HG03460 (cell line): ENCODE measurements at regions not wholly inside any gene's neighbourhood (a gene's known extent, or its start where the extent isn't known, plus 50 kb on each side); places are given as distances from the start of the nearest gene placed in this dataset.

ENCODE experiments used
- ATAC-seq: cut with Tn5 transposase; IDR thresholded peaks from one replicate; pipeline ENCODE4 v1.9.1; 2021; ENCODE audit not compliant: unreplicated experiment

DNA sequence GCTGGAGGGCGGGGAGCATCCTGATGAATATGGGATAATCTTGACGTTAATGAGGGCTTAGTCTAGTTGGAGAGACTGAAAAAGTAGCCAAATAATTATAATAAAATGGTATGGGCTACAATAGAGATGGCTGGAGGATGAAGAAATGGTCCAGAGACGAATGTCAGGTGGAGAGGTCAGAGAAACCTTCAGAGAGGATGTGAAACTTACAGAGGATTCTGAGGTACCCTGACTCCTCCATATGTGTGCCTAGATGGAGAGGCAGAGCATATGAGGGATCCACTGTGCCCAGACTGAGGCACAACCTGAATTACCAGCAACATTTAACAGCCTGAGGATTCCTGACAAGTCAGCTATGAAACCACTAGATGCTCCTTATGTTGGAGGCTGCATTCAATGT is 417.0 kb downstream of the ATP23 start:
- ATAC-seq = no peak

DNA sequence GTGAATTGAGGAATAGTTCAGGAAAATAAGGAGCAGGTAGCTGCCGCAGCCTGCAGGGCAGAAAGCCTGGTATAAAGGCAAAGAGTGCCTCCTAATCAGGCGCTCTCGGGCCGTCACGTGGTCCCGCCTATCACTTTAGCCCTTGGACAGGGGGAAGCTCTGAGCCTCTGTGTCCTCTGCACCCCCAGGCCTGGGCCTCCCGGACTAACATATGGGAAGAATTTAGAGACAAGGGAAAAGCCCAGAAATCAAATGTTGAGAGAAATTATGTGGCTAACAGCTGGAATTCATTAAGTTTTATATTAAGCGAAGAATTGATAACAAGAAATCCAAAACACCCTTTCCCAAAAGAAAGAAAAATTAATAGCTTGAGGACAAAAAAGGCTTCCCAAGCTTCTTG is 417.7 kb downstream of the ATP23 start:
- no peak for ATAC-seq

DNA sequence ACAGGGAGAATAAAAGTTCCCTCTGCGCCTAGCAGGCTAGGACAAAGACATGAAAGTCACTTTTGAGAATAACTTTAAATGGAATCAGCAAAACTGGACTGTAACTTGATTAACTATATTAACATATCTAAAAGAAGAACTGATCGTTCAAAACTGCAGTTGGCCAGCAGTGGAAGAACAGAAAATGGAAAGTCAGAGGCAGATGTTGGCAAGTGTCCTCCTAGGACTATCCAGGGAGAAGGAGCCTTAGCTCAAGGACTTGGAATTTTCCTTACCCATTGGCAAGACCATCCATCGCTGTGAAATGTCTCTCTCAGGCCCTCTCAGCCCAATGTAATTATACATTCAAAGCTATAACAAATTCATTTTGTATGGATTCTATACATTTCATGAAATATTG is 419.7 kb downstream of the ATP23 start:
- ATAC-seq = no peak

DNA sequence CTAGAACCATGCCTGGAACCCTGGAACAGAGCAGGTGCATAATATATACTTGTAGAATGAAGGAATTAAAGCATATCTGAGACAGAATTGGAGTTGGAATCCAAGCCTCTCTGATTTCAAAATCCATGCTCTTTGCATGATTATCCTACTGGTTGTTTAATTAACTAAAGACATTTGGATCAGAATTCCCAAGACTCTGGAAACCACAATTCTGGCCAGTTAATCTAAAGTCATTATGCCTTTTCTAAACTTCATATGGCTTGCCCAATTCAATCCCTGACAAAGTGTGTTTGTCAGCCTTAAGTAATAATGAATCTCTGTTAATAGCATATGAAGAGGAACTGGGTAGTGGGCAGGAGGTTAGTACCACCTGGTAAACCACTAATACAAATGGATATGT is 422.6 kb downstream of the ATP23 start:
- ATAC-seq = no peak

DNA sequence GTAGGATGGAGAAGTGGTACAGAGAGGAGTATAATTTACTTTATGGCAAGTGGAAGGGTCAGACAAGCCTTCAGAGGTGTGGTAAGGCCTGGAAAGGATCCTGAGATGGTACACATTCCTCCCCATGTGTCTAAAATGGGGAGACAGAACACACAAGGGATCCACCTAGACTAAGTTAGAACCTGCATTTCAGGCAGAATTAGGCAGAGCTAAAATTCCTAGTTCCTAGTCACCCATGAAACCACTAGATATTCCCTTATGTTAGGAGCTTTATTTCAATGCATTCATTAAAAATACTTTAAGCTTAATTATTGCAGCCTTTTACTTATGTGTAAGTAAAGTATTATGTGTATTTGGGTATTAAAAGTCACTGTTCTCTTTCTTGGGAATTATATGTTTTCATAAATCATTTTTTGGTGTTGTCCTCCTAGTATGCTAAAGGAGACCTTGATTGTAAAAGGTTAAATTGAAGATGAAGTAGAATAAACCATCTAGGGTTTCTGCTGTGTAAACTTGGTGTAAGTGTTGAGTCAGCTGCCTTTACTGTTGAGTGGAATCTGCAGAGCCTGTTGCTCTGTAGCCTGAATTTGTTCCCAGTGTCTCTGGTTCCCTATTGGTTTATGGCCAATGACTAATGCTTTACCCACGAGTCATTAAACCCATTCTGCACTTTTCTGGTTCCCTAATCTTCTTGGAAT is 423.2 kb downstream of the ATP23 start:
- ATAC-seq = no peak

DNA sequence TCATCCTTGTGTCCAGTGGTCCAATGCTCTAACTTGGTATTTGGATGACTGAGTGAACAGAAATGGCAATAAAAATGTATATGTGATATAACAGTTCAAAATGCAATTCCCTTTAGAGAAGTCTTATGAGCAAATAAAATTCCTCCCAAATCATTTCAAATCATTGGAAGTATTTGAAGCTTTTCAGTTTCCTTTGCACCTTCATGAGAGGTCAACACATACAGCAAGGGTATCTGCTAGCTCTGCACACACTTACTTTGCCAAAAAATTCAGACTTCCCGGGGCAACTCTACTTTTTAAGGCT is 423.7 kb downstream of the ATP23 start:
- no peak for ATAC-seq

DNA sequence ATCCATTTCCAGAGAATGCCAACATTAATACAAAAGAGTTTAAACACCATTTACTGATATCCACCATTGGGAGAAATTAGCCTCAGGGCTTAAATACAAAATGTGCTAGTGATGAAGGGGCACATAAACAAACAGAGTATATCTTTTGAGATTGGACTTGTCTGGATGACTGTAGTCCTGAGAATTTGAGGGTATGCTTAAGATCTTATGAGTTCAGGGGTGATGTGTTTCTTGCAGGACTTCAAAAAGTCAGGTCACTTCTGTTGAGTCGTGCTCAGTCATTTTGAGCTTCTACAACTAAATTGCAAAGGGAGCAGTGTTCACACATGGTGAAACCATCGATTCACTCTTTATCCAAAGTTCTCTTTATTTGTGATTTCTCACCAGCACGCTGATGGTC is 425.7 kb downstream of the ATP23 start:
- ATAC-seq = no peak

DNA sequence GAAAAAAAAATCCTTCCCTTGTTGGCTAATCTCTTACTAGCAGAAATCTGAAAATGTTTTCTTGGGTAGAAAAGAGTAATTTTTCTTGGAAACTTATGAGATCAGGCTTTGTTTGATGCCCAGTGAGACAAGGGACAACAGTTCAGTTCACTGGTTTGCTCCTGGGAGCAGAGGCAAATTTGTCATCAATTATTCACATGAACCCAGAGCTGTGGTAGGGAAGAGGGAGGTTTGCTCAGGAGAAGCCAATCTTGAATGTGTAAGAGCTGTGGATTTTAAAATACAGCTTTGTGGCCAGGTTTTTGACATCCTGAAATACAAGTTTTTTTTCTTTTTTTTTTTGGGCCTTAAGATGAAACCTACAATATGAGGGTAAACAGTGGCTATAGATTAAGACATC is 426.6 kb downstream of the ATP23 start:
- no peak for ATAC-seq

DNA sequence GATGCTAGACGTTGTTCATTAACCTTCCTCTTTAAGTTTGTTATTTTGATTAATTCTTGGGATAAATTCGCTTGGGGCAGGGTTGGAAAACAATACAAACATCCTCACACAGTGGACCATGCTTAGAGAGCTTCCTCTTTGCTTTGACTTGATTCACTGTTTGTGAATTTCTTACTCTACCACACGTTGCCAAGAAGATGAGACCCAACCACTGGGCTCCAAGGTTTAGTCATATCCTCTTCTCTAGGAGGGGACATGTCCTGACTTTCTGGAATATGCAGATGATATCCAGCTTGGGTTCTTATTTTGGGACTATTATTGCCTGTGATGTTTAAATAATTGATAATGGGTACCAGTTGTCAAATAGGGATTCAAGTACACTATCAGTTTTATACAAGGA is 428.2 kb downstream of the ATP23 start:
- ATAC-seq = no peak

DNA sequence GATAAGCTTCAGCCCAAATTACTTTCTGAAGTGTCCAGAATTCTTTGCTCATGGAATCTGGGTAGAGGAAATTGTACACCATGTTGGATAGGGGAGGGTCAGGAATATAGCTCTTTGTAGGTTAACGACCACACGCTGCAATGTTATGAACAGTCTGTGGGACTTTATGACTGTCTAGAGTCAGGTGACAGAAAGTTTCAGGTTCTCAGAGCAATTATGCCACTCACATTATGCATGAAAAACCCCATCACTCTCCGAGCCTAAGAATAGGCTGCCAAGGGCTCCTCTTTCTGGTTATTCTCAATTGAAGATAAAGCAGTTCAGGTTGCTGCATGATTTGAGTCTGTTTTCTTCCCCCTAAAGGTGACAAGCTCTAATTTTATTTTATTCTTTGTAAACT is 430.9 kb downstream of the ATP23 start:
- ATAC-seq = peak; percentile 85

DNA sequence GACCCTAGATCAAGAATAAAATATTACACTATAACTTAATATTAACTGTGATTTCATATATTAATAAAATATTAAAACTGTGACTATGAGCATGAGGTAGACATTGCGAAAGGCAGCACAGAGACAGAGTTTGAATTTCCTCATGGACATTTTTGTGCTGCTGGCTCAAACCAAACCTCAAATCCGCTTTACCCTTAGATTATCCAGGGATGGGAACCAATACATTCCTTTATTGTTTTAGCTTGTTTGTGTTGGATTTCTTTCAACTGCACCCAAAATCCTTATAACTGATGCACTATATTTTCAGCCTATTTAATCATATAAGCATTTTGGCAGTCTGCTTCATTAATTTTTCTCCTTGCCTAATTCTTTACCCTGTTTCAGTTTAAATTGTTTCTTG is 436.7 kb downstream of the ATP23 start:
- ATAC-seq = no peak

DNA sequence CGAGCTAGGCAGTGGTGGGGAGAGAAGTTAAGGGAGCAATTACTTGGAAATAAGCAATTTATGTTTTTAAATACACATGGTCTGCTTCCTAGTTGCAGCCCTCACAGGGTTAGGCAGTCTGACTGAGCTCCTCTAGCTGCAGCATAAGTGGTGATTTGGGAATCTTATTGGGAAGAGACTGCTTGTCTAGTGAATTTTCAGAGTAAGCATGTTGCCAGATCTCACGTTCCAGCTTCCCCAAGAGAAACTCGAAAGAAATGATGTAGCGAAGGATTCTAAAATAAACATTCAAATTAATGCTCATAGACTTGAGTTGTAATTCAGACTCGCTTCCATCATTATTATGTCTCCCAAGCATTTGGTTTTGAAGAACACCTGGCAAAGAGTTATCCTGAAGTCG is 440.2 kb downstream of the ATP23 start:
- no peak for ATAC-seq

DNA sequence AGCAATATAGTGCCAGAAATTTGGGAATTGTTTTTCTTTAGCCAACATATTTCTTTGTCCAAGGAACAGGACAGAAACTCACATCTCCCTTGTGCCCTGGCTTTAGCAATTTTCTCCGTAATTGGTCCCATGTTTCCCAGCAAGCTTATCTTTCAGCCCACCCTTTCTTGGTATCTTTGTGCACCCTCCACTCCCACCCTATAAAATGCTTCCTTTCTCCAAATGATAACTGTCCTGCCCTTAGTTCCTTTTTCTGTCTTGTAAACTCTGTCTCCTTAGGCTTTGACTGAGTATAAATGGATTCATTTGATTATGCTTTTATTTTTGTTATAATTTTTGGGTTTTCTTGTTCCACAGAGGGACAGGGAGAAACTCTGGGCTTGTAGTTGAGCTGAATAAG is 442.8 kb downstream of the ATP23 start:
- ATAC-seq = no peak

DNA sequence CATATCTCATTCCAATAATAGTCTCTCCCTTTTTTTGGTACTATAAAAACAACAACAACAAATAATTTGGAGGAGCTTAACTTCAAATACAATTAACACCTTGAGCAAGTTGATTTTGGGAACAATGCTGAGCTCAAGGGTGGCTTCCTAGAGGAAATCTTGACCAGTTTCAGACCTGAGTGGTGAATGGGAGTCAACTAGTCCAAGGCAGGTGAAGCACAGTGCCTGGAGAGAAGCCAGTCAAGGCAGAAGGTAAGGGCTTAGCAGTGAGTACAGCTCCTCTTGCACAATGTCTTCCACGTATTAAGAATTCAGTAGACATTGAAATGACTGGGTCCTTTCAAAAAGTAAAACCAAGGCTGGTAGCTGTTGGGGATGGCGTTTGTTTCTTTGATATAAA is 444.8 kb downstream of the ATP23 start:
- ATAC-seq = no peak

DNA sequence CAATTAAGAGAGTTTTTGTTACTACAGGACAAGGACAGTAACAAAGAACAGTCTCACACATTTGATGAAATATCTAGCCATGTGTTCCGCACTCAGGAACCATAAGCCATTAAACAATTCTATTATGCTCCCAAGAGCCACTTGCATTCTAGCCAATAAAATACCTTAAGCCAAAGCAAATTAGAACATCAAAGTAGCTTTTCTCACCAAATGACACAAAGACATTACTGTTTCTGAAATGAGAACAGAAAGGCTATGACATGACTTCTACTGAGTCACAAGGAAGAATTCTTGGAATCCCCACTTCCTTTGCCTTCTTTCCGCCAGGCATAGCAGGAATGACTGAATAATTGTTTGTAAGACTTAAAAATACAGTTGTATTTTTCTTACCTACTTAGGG is 445.8 kb downstream of the ATP23 start:
- ATAC-seq = no peak

DNA sequence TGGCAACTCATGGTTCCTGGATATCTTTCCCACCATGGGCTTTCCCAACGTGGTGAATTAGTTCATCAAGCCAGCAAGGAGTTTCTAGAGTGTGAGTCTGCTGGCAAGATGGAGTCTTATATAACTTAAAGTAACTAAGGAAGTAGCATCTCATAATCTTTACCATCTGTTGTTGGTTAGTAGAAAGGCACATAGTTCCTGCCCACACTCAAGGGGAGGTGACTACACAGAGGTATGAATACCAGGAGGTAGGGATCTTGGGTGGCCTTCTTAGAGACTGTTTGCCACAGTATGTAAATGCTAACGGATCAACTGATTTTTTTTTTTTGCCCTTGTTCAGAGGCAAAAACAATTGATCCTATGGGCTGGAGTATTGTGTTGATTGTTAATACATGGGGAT is 446.9 kb downstream of the ATP23 start:
- no peak for ATAC-seq

DNA sequence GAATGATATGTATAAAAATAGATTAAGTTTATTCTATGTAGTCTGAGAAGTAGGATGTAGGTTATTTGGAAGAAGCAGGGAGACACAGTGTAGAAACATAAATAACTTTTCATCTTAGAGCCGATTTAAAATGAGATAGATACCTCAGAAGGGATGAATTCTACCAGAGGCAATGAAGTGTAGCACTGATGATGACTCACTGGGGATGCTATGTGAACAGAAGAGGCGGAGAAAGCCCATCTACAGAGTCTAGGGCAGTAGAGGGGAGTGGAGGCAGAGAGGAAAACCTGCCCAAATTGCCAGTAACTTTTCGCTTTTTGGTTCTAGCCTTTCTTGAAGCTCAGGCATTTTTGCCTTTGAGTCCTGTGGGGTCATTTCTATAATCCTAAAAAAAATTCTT is 451.8 kb downstream of the ATP23 start:
- no peak for ATAC-seq

DNA sequence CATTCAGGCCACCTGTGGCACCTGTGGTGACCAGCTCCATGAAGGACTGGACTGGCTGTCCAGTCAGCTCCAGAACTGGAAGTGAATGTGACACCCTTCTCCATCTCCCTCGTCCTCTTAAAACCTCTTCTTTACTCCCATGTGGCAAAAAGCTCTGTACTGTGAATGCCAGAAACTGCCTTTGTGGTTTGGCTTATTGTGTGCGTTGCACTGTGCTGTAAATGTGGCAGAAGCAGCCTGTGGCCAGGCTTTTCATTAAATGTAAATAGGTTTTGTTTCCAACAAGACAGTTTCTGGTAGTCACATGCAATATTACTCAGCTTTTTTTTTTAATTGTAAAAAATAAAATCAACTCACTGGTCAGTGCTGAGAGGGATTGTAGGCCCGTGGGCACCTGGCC is 453.7 kb downstream of the ATP23 start:
- ATAC-seq = no peak

DNA sequence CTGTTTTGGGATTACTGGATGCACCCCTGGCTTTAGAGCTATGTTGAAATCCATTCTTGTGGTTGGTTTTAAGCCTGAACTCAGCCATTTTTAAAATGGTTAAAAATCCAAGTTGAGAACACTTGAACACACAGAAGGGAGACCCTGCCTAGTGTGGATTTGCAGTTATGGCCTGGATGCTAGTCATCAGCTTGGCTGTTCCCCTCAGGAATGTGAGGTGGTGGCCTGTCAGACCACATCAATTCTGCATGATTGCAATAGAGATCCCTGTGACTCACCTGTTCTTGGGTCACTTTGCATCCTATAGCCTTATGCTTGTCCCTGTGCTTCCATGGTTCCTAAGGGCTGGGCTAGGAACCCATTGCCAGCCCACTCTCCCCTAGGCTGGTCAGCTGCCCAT is 454.1 kb downstream of the ATP23 start:
- no peak for ATAC-seq

DNA sequence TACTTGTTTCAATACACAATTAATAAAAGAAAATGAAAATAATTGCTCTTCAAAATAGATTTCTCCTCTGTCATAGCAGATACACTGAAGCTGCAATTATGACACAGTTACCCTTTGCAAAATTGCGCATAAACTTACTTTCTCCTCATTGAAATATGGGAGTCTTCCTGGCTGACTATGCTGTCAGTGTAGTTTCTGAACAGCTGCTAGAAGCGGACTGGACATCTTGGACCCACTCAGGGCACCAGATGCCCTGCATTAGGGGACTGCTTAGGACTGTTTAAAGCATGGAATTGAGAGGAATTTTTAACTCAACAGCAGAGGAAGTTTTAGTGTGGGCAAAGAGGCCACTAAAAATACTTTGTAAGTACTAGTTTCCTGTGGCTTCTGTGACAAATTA is 454.9 kb downstream of the ATP23 start:
- ATAC-seq = no peak

DNA sequence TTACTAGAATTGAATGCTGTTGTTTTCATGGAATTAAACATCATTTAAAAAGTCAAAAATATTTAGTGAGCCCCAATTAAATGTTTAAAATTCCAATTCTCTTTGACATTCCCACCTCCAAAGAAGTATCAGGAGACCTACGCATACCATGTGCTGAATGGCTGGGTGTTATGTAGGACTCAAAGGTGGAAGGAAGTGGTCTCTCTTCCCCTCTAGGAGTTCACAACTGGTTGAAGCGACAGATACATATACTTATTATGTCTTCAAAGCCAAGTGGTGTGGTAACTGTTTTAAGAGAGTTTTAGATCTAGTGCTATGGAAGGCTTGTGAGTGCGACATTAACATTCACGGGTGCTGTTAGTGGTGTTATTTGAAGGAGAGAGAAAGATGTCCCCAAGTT is 464.0 kb downstream of the ATP23 start:
- no peak for ATAC-seq

DNA sequence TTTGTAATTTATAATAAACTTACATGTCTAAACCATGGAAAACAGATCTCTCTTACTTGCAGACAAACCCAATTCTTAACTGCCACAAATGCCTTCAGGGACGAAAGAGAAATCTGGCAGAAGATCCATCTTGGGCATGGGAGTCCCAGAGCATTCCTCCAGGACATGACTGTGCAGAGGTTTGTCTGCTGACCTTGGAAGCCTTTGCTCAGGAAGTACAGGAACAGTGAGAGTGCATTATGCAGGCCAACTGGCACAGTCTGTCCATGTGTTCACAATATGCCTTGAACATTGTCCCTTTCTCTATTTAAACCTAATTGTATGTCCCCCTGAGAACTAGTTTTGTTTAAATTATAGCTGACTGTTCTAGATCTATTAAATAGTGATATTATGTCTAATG is 467.1 kb downstream of the ATP23 start:
- no peak for ATAC-seq

DNA sequence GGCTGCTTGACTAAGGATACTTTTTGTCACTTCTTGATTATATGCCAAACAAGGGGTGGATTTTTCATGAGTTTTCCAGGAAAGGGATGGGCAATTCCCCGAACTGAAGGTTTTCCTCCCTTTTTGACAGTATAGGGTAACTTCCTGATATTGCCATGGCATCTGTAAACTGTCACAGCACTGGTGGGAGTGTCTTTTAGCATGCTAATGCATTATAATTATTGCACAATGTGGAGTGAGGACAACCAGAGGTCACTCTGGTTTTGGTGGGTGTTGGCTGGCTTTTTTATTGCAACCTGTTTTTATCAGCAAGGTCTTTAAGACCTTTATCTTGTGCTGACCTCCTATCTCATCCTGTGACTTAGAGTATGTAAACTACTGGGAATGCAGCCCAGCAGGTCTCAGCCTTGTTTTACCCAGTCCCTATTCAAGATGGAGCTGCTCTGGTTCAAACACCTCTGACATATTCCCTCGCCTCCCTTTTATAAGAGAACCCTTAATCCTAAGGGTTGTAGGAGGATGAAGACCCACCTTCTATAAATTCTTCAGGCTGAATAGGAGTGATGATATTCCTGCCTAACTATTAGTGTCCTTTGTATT is 471.2 kb downstream of the ATP23 start:
- ATAC-seq = no peak
